Neuronal stem cell (in vitro differentiated cells): ENCODE measurements at regions not wholly inside any gene's neighbourhood (a gene's known extent, or its start where the extent isn't known, plus 50 kb on each side); places are given as distances from the start of the nearest gene placed in this dataset.
"Not testable (repeated sequence)": the region's sequence is repeated elsewhere in the genome, so short reads cannot be mapped to it uniquely, and the experiment has no call there.

Experiments
- DNase-seq: peaks from one replicate; pipeline ENCODE4 v3.0.0-alpha.2; 2013; ENCODE audit warnings: low spot score
- H2AFZ ChIP-seq: one replicate; pipeline ENCODE4 v1.6.1; 2013; ENCODE audit warnings: mild to moderate bottlenecking, low read length, inconsistent platforms
- H2AK5ac ChIP-seq: 2 replicates; pipeline ENCODE4 v1.6.1; 2013; ENCODE audit warnings: low read depth, mild to moderate bottlenecking, inconsistent platforms, low read length, moderate library complexity, mixed read lengths
- H2BK120ac ChIP-seq: 2 replicates; pipeline ENCODE4 v1.6.1; 2013; ENCODE audit warnings: low read depth, mild to moderate bottlenecking, inconsistent platforms, low read length, moderate library complexity, mixed read lengths
- H2BK12ac ChIP-seq: one replicate; pipeline ENCODE4 v1.6.1; 2013; ENCODE audit warnings: low read length, inconsistent platforms
- H2BK15ac ChIP-seq: 2 replicates; pipeline ENCODE4 v1.6.1; 2013; ENCODE audit warnings: mild to moderate bottlenecking, low read length, inconsistent platforms, mixed read lengths
- H2BK5ac ChIP-seq: one replicate; pipeline ENCODE4 v1.6.1; 2013; ENCODE audit warnings: inconsistent platforms, mild to moderate bottlenecking, low read length, moderate library complexity
- H3K14ac ChIP-seq: one replicate; pipeline ENCODE4 v1.6.1; 2013; ENCODE audit warnings: low read length, inconsistent platforms
- H3K18ac ChIP-seq: 2 replicates; pipeline ENCODE4 v1.6.1; 2013; ENCODE audit warnings: low read length, inconsistent platforms
- H3K23ac ChIP-seq: 2 replicates; pipeline ENCODE4 v1.6.1; 2013; ENCODE audit warnings: low read depth, mild to moderate bottlenecking, mixed read lengths, low read length, inconsistent platforms; ENCODE audit not compliant: poor library complexity
- H3K27ac ChIP-seq: replicated peaks from 3 replicates; pipeline ENCODE4 v1.5.1; 2013; ENCODE audit warnings: low read length, inconsistent platforms
- H3K27me3 ChIP-seq, 3 experiments: 2 replicates each; pipeline ENCODE4 v1.6.1; 2013; ENCODE audit warnings: low read length in 3 of 3, mild to moderate bottlenecking in 2 of 3, inconsistent platforms in 1 of 3, low read depth in 1 of 3, mixed read lengths in 1 of 3, moderate library complexity in 1 of 3; ENCODE audit not compliant: control insufficient read depth in 3 of 3, insufficient read depth in 3 of 3
- H3K36me3 ChIP-seq, 2 donors: replicated peaks in 1 of 2; 2 replicates each; pipeline ENCODE4 v1.6.1; 2013; ENCODE audit warnings: low read length in 2 of 2; ENCODE audit not compliant: control insufficient read depth in 2 of 2, insufficient read depth in 2 of 2
- H3K4ac ChIP-seq: 2 replicates; pipeline ENCODE4 v1.6.1; 2013; ENCODE audit warnings: inconsistent platforms, mild to moderate bottlenecking, low read length, moderate library complexity
- H3K4me1 ChIP-seq, 2 donors: 1 replicate in 1 of 2; 2 replicates in 1 of 2; pipeline ENCODE4 v1.6.1; 2013; ENCODE audit warnings: low read length in 2 of 2, low read depth in 1 of 2; ENCODE audit not compliant: control insufficient read depth in 2 of 2, insufficient read depth in 1 of 2
- H3K4me2 ChIP-seq: one replicate; pipeline ENCODE4 v1.6.1; 2013; ENCODE audit warnings: mild to moderate bottlenecking, low read length, inconsistent platforms; ENCODE audit not compliant: insufficient read depth, poor library complexity, severe bottlenecking
- H3K4me3 ChIP-seq, 2 donors: 2 replicates each; pipeline ENCODE4 v1.5.1; 2013; ENCODE audit warnings: low read length in 2 of 2, mild to moderate bottlenecking in 2 of 2, inconsistent platforms in 1 of 2, moderate library complexity in 1 of 2
- H3K79me1 ChIP-seq: one replicate; pipeline ENCODE4 v1.6.1; 2013; ENCODE audit warnings: low read depth, mild to moderate bottlenecking, inconsistent platforms, low read length, moderate library complexity
- H3K9ac ChIP-seq: one replicate; pipeline ENCODE4 v1.6.1; 2013; ENCODE audit warnings: mild to moderate bottlenecking, low read depth, low read length, inconsistent platforms; ENCODE audit not compliant: poor library complexity
- H3K9me3 ChIP-seq, 2 donors: replicated peaks in 1 of 2; 2 replicates each; pipeline versions ENCODE3 to v1.6.1; 2013; ENCODE audit warnings: low read length in 2 of 2, mild to moderate bottlenecking in 2 of 2, inconsistent platforms in 1 of 2, low read depth in 1 of 2, mixed read lengths in 1 of 2, moderate library complexity in 1 of 2; ENCODE audit not compliant: control insufficient read depth in 2 of 2, insufficient read depth in 1 of 2
- H4K8ac ChIP-seq: one replicate; pipeline ENCODE4 v1.6.1; 2013; ENCODE audit warnings: low read depth, mild to moderate bottlenecking, inconsistent platforms, low read length, moderate library complexity
- H4K91ac ChIP-seq: one replicate; pipeline ENCODE4 v1.6.1; 2013; ENCODE audit warnings: low read length, low read depth, mild to moderate bottlenecking, inconsistent platforms; ENCODE audit not compliant: poor library complexity
- WGBS, 2 donors: extraction: QIAGEN DNeasy Blood & Tissue Kit; methylation state at CpG; one replicate each; pipeline ENCODE4 v1.1.7; 2013; ENCODE audit warnings: missing lambda C conversion rate in 2 of 2, mixed read lengths in 1 of 2; ENCODE audit not compliant: insufficient read length in 2 of 2, insufficient replicate concordance in 1 of 2; ENCODE audit errors: extremely low coverage in 2 of 2; 5-methylcytosine and 5-hydroxymethylcytosine counted together

- Histone ChIP-seq H3K9me3 (no peaks in the 10 kb centered on the region), H4K8ac (no peak overlapping the region), H3K9ac (no peak overlapping the region), H2BK15ac (no peak overlapping the region), H3K4me2 (no peak overlapping the region), H2BK120ac (no peak overlapping the region), H2BK5ac (no peak overlapping the region), H4K91ac (no peak overlapping the region), H3K14ac (no peak overlapping the region), H3K4me3 (no peak overlapping the region), H2BK12ac (no peak overlapping the region), H3K36me3 (no peaks in the 10 kb centered on the region), H3K4me1 (no peaks in the 10 kb centered on the region), H3K23ac (no peak overlapping the region), H3K27me3 (no peaks in the 10 kb centered on the region), H3K27ac (no peak overlapping the region), H2AFZ (no peak overlapping the region), H3K18ac (no peak overlapping the region), H3K4ac (no peak overlapping the region), H2AK5ac (no peak overlapping the region), H3K79me1 (no peaks in the 10 kb centered on the region)
- DNase-seq = no peak
- no CpG with 5 or more reads among the region's 11 CpGs for WGBS, 2 donors
Measured at GRCh38 chr7:46603780-46604179, 682.7 kb upstream of the IGFBP3 start.

GRCh38 chr7:46603296-46603752 is 682.3 kb upstream of the IGFBP3 start:
- H2AFZ ChIP-seq = no peak overlapping the region
- H3K9ac ChIP-seq = no peak overlapping the region
- no peaks in the 10 kb centered on the region for H3K27me3 ChIP-seq
- H3K18ac ChIP-seq = no peak overlapping the region
- no peak overlapping the region for H3K14ac ChIP-seq
- no peaks in the 10 kb centered on the region for H3K9me3 ChIP-seq
- no peaks in the 10 kb centered on the region for H3K36me3 ChIP-seq
- no peak overlapping the region for H3K23ac ChIP-seq
- no peaks in the 10 kb centered on the region for H3K4me1 ChIP-seq
- no peak overlapping the region for H2AK5ac ChIP-seq
- no CpG with 5 or more reads among the region's 7 CpGs for WGBS, 2 donors
- no peak for DNase-seq
- H4K8ac ChIP-seq = no peak overlapping the region
- H2BK5ac ChIP-seq = no peak overlapping the region
- H3K4me2 ChIP-seq = no peak overlapping the region
- H3K79me1 ChIP-seq = no peaks in the 10 kb centered on the region
- no peak overlapping the region for H4K91ac ChIP-seq
- H2BK120ac ChIP-seq = no peak overlapping the region
- H2BK15ac ChIP-seq = no peak overlapping the region
- no peak overlapping the region for H2BK12ac ChIP-seq
- no peak overlapping the region for H3K27ac ChIP-seq
- H3K4ac ChIP-seq = no peak overlapping the region
- no peak overlapping the region for H3K4me3 ChIP-seq

GRCh38 chr7:46600340-46600739 is 679.3 kb upstream of the IGFBP3 start:
- H3K4ac ChIP-seq = no peak overlapping the region
- no peak overlapping the region for H3K4me3 ChIP-seq
- no peak overlapping the region for H2AK5ac ChIP-seq
- no CpG with 5 or more reads among the region's 5 CpGs for WGBS, 2 donors
- H2BK12ac ChIP-seq = no peak overlapping the region
- no peak overlapping the region for H2BK120ac ChIP-seq
- no peak overlapping the region for H2BK5ac ChIP-seq
- H3K4me1 ChIP-seq = no peaks in the 10 kb centered on the region
- H3K4me2 ChIP-seq = no peak overlapping the region
- no peak for DNase-seq
- H3K79me1 ChIP-seq = no peaks in the 10 kb centered on the region
- H3K14ac ChIP-seq = no peak overlapping the region
- H4K91ac ChIP-seq = no peak overlapping the region
- no peak overlapping the region for H2BK15ac ChIP-seq
- H3K9me3 ChIP-seq = no peaks in the 10 kb centered on the region
- H3K36me3 ChIP-seq = no peaks in the 10 kb centered on the region
- no peak overlapping the region for H3K23ac ChIP-seq
- no peak overlapping the region for H2AFZ ChIP-seq
- no peak overlapping the region for H3K9ac ChIP-seq
- no peak overlapping the region for H3K27ac ChIP-seq
- H3K27me3 ChIP-seq = no peaks in the 10 kb centered on the region
- no peak overlapping the region for H3K18ac ChIP-seq
- H4K8ac ChIP-seq = no peak overlapping the region

- not testable (repeated sequence) for H3K18ac ChIP-seq, H3K23ac ChIP-seq, H3K27me3 ChIP-seq, H2BK12ac ChIP-seq, H3K4ac ChIP-seq, H3K4me2 ChIP-seq, H4K8ac ChIP-seq, DNase-seq, H3K4me1 ChIP-seq, H3K14ac ChIP-seq, H2AFZ ChIP-seq, H2BK15ac ChIP-seq, H2AK5ac ChIP-seq, H2BK5ac ChIP-seq, H3K79me1 ChIP-seq, H3K9me3 ChIP-seq, H2BK120ac ChIP-seq, H3K9ac ChIP-seq, H3K27ac ChIP-seq, H3K36me3 ChIP-seq, H4K91ac ChIP-seq, H3K4me3 ChIP-seq
- WGBS, 2 donors = no CpG with 5 or more reads among the region's 1 CpG
Measured at GRCh38 chr7:46594831-46595230, 673.8 kb upstream of the IGFBP3 start.
